Myocyte (in vitro differentiated cells): ENCODE measurements at regions not wholly inside any gene's neighbourhood (a gene's known extent, or its start where the extent isn't known, plus 50 kb on each side); places are given as distances from the start of the nearest gene placed in this dataset.
A peak's percentile ranks its signal among the peaks of the same experiment; 100 is the strongest.
"Not testable (repeated sequence)": the region's sequence is repeated elsewhere in the genome, so short reads cannot be mapped to it uniquely, and the experiment has no call there.

Experiments used
- DNase-seq: peaks from one replicate; pipeline ENCODE4 v3.0.0-alpha.2; 2012; ENCODE audit warnings: low read depth

DNA sequence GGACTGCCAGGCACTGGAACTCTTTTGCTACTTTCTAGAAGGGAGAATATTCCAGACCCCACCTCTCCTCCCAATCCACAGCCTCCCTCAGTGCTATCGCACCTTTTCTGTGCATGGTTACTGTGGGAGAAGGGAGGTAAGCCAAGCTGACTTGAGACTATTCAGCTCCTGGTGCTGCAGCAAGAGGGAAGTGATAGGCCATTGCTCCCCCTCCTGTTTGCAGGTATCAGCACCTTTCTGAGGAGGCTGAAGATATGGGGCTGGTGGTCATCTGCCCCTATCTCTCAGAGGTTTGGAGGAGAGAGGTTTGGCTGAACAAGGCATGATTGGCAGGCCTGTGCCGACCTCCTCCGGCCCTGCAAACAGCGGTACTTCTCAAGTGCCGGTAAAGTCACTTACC lies 103.3 kb upstream of the GATB start:
- no peak for DNase-seq

DNA sequence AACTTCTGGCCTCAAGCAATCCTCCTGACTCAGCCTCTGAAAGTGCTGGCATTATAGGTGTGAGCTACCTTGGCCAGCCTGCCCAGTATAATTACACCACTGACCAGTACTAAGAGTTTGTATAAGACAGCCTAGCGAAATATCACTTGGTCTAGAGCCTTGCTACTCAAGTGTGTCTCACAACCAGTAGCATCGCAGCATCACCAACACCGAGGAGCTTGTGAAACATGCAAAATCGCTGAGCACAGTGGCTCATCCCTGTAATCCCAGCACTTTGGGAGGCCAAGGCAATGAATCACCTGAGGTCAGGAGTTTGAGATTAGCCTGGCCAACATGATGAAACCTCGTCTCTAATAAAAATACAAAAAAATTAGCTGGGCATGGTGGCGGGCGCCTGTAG lies 102.0 kb upstream of the GATB start:
- no peak for DNase-seq

DNA sequence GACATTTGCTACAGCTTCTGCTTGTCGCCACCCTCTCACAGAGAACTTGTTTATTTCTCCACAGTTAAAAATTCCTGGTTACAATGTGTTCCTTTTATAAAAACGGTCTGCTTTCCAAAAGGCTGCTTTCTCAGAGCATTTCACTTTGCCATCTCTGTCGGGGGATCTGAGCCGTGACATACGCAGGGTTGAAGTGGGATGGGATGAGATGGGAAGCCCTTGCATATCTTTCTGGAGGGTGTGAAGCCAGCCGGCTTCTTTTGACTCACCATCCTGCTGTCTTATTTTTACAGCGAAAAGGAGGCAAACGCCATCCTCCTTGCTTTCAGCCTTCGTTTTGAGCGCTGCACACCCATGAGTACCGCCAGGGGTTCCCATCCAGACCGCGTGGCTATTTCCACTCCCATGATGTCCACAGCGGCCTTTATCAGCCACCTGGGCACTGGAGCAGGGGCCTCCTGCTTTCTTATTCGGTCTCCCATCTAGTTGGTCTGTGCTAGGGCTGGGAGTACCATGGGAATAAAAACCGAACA lies 99.8 kb upstream of the GATB start:
- DNase-seq = no peak

DNA sequence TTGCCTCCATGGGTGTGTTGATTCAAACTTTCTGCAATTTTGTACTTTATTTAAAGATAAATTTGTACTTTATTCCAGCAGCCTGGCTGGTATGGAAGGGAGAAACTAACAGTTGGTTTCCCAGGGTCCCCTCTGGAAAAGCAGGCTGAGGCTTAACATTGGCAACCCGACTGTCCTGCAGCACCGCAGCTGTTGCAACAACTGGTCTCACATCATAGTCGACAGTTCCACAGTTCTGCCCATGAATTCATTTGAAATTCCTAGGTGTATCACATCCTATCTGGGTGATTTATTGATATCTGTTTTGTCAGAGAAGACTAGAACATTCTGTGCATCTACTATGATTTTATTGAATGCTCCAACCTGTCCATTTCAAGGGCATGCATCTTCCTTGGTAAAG lies 98.8 kb upstream of the GATB start:
- peak; percentile 71 for DNase-seq

DNA sequence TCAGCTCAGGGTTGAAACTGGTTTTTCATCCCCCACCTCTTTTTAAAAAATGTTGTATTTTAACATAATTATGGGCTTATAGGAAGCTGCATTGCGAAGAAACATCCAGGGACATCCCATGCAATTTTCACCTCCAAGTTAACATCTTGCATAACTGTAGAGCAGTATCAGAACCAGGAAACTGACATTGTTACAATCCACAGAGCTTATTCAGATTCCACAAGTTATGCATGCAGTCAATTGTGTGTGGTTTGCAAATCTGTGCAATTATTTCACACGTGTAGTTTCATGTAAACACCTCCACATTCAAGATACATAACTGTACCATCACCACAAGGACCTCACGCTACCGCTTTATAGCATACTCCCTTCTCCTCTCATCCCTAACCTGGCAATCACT lies 97.5 kb upstream of the GATB start:
- no peak for DNase-seq

DNA sequence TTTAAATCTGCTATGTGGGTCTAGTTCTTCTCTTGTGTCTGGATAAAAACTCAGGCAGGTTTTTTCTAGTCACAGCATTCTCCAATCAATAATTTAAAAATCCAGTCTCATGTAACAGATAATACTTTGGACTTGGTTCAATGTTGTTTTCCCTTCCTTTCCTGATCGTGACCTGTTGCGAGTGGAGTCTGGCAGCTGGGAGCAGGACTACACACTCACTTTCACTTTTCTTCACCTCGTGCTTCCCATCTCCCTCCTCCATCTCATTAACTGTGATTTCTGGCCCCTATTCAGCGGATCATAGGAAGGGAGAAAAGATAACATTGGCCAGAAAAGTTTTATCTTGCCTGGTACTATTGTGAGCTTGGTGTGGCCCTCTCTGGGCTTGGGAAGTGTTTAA lies 96.6 kb upstream of the GATB start:
- DNase-seq = no peak

DNA sequence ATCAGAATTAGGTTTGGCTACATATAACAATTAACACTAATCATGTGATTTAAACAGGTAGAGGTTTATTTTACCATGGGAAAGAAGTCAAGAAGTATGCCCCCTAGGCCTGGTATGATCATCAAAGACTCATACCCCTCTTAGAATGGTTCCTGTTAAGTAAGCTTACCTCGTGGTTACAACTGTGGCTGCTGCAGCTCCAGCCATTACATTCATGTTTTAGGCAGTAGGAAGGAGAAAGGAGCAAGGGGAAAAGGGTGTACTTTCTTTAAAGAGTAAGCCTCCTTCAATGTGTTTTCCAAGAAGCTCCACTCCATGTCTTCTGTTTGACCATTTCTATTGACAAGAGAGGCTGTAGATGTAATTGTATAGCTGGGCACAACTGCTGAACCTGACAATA lies 94.9 kb upstream of the GATB start:
- DNase-seq = no peak

DNA sequence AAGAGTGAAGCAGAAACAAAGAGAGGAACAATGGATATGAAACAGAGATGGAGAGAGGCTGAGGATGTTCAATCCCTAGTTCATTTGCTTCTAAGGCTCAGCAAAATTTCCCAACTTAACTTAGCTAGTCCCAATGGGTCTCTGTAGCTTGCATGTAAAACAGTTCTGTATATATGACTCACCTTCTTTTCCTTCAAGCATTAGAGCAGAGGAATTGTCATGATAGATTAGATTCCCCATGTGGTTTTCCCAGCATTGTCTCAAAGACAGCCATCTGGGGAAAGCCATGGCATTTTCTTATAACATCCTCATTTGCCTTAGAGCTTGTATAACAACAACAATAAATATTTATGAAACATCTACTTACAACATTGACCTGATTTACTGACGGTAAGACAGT lies 93.9 kb upstream of the GATB start:
- peak; percentile 18 for DNase-seq

DNA sequence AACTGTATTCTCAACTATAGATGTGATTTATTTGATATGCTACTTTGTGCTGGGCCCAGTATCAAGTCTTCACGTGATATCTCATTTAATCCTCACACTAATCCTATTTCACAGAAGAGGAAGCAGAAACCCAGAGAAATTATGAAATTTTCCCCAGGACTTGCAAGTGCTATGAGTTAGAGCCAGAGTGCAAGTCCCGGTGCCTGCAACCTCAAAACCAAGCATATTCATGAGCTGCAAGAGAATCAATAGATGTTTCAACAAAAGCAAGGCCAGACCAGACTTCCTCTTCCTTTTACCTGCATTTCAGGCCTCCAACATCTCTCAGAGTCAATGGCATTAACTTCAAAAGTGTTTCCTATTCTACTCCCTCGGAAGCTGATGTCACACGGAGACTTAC lies 92.2 kb upstream of the GATB start:
- DNase-seq = no peak

DNA sequence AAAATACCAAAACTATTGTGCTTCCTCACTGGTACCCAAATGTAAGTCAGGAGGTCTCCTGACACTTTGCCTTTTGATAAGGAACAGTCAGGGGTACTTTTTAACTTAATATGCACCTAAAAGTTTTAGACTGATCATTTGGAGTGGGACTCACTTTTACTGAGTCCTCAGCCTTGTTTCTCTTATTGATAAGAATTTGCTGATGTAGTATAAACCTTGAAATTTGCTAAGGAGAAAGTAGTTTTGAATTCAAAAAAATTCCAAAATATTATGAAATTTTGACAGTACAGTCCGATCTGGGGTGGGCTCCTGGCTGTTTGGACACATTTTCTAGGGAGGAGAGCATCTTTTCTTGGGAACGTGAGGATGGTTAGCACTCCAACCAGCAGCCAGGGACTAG lies 91.4 kb upstream of the GATB start:
- no peak for DNase-seq

DNA sequence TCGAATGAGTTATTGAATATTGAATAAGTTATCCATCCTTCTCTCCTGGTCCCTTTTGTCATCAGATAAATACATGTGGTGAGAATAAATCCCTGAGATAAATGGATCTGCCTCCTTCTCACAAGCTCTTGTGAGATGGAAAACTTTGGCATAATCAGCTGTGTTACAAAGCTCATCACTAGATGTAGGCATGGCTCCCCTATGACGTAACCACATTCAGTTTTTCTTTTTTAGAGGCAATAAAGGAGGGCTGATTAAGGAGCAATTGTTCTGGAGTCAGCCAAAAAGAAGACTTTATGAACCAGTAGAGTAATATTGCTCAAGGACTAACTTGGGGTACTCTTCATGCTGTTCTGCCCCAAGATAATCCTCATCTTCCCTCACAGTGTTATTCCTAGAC lies 90.5 kb upstream of the GATB start:
- DNase-seq = no peak

DNA sequence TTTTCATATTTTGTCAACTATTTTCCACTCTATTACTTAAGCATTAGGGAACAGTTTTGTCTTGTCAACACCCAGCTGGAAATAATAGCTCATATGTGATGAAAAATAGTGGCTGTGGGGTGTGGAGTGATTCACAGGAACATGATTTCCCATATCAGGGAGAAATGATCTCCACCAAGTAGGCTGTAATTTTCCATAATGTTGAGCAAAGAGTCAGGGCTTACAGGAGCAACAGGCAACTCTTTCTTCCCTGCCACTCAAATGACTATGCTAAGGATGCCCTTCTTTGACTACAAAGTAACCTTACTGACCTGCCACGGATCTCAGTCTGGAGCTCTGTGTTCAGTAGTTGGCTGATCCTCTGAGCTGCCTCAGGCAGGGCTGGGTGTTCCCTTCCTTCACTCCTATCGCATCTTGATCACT lies 90.0 kb upstream of the GATB start:
- no peak for DNase-seq

DNA sequence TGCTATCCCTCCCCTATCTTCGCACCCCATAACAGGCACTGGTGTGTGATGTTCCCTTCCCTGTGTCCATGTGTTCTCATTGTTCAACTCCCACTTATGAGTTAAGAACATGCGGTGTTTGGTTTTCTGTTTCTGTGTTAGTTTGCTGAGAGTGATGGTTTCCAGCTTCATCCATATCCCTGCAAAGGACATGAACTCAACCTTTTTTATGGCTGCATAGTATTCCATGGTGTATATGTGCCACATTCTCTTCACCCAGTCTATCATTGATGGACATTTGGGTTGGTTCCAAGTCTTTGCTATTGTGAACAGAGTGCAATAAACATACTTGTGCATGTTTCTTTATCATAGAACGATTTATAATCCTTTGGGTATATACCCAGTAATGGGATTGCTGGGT lies 84.7 kb upstream of the GATB start:
- not testable (repeated sequence) for DNase-seq

DNA sequence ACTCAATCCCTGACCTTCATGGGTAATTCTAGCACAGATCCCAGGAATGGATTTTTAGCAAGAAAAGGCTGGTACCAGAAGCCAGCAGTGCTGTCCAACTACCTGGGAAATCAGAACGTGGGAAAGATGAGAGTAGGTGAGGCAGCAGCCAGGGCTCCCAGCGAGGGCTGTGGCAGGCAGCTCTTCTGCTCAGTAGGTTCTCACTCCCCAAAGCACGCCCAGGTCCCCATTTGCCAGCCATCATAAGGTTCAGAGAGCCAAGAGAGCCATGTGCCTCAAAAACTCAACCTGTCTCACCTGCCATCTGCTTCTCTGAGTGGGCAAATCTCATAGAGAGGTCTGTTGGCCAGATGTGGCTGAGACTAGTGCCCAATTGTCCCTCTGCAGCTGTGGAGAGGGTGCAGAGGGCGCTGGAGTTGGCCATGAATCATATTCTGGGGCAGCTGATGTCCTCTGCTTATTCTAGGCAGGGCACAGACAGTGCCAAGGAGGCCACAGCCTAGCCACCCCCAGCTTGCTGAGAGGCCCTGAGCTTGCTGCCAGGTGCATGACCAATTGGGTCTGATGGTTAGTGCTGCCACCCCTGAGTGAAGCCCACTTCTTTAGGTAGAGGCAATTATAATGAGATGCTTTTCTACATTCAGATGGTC lies 81.7 kb upstream of the GATB start:
- DNase-seq = no peak

DNA sequence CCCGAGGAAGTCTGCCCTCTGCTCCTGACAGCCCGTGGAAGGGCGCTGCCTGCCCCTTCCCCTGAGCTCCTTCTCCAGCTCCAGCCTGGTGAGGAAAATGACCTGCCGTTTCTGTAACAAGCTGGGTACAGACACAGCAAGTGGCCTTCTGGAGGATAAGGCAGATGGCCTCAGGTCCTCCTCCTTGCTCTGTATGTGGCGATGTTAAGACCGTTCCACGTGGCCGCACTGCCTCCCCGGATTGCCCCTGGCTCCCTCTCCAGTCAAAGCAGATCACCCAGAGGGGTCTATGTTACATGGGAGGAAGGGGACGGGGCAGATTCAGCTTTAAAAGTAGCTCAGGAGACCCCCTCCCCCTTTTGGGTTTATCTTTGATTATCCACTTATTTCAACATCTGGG lies 80.3 kb upstream of the GATB start:
- DNase-seq = no peak

DNA sequence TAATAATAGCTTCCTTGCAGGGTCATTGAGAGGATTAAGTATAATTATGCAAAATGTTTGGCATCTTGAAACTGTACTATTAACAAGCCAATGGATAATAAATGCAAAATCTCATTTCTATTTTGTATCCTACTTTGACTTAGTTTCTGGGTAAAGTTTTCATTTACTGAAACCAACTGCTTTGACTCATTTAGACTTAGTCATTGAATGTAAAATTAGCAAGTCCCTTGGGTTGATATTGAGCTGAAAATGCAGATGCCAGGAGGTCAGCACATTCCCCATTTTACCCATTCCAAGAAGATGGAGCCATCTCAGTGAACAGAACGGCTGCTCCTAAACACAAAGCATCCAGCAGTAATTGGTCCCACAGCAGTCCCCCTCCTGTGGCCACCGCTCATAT lies 74.7 kb upstream of the GATB start:
- no peak for DNase-seq

DNA sequence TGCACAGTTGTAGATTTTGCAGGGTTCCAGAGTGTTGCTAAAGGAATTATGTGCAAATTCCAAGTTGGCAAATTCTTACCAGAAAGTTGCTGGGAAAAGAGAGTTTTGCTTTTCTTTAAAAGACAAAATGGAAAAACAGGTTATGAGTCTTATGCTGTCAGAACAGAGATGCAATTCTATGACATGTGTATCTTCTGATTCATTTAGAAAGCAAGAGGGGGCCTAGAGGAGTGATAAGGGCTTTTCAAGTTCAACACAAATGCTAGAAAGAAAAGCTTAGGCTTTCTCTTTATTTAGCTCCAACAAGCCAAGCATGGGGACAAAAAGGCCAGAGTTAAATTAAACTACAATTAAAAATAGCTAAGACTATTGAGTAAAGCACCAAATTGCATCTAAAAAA lies 72.4 kb upstream of the GATB start:
- DNase-seq = no peak

DNA sequence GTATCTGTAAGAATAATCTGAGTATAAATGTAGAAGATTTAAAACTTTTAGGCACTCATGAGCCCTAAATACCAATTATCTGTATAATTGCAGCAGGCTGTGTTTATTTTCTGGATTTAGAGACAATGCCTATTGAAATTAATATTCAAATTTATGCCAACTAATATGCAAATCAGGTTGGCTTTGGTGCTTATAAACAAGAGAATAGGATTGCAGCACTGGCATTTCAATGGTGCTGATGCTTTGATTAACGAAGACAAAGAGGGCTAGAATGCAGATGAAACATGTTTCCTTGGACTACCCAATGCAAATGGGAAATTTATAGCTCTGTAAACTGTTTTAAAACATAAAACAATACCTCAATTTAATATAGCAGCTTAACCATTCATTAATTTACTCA lies 70.7 kb upstream of the GATB start:
- no peak for DNase-seq

DNA sequence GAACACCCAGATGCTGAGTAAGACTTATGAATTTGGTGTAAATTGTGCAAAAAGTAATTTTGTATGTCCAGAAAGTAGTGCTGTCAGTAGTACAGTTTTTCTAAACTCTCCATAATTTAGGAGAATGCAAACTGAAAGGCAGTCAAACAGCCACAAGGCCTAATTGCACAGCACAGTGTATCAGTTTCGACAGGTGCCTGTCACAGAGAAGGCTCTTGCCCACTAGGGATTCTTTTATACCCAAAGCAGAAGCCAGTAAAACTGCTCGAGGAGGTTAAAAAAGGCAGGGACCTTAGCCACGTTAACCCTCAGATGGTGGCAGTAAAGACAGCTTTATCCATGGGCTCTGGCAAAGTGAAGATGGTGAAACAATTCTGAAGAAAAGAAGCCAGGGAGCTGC lies 69.4 kb upstream of the GATB start:
- no peak for DNase-seq

DNA sequence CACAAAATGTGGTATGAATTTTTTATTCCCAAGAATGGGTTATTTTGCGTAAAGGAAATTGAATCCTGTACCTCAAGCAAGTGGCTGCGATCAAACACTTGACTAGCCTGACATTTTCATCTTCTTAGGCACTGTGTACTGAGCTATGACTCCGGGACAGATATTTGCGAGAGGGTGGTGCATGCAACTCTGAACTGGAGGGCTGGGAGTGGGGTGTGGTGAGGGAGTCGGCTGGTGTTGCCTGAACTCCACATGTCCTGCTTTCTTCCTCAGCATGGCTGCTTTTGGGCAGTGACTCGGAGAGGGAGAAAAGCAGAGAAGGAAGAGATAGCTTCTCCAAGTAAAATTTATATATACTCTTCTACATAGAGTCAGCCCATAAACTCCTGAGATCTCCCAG lies 68.5 kb upstream of the GATB start:
- no peak for DNase-seq

DNA sequence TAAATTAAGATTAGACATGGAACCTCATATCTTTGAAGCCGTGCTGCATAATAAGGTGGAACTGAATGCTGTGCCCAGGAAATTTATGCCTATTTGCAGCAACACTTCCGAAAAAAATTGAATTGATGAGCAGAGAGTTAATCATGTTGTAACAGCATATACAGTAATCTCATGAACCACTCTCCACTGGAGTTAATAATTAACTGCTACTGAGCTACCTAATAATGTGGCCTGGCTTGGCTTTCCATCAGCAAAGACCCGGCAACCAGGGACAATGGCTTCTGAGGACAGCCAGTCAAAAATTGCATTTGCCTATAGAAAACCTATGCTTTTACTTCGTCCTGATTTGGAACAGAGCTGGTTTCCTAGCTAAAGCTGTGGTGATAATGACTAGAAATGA lies 63.8 kb upstream of the GATB start:
- no peak for DNase-seq

DNA sequence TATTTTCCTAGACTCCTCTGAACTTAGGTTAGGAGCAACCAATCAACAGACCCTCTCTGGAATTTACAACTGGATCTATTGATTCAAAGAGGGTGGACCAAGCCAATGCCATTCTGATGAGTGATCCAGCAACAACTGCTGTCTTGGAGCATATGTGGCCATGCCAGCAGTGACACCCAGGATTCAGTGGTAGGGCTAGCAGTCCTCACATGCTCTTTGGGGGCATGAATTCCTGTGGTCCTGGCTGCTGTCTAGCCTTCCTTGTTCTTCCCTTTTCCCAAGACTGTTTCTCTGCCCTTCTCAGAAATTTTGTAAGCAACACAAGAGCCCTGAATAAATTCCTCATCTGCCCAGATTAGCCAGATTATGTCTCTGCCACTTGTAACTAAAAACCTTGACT lies 61.5 kb upstream of the GATB start:
- peak; percentile 92 for DNase-seq

DNA sequence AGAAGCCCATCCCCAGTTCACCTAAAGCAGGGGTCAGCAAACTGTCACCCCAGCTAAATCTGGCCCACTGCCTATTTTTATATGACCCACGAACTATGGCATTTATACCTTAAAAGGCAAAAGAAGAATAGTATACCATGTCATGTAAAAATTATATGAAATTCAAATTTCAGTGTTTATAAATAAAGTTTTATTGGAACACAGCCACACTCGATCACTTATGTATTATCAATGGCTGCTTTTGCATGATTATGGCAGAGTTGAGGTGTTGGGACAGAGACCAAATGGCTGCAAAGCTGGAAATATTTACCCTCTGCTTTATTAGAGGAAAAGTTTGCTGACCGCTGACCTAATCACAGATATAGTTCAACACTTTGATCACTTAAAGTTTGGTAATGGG lies 59.2 kb upstream of the GATB start:
- no peak for DNase-seq

DNA sequence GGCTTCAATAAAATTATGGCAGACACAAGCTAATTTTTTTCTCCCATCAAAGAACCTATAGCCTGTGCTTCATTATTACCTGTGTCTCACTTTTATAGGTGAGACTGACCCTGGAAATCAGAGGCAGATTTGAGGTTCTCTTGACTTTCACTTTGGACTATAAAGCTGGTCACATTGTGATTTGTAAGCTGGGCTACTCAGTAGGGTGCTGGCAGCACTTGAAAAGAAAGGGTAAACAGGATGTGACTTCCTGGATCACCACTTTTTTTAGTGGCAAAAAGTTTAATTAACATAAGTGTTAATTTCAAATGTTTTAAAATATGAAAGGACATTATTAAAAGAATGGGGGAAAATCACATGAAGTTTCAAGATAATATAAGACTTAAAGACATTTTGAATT lies 50.6 kb upstream of the GATB start:
- DNase-seq = no peak
